ENCODE measurements at regions not wholly inside any gene's neighbourhood (a gene's known extent, or its start where the extent isn't known, plus 50 kb on each side); places are given as distances from the start of the nearest gene placed in this dataset.

- H3K4me3 ChIP-seq (replicated peaks in 1 of 4; ENCODE audit: control extremely low read depth in 1 of 4, insufficient read depth in 1 of 4, low read depth in 3 of 4, low read length in 4 of 4), result no peak overlapping the region
- no peaks in the 10 kb centered on the region for H3K9me3 ChIP-seq (ENCODE audit: control insufficient read depth, insufficient read depth, low read depth, low read length)
- no peak for TF ChIP-seq EZH2 (IDR thresholded peaks at IDR 0.05; ENCODE audit: low read length, missing control alignments)
- no peak for TF ChIP-seq CTCF (conservative IDR thresholded peaks at IDR 0.05 in 1 of 2, IDR thresholded peaks at IDR 0.05 in 1 of 2; ENCODE audit: low read depth in 1 of 2, low read length in 2 of 2)
- no peak overlapping the region for H3K4me2 ChIP-seq (ENCODE audit: extremely low read depth, insufficient read depth, low read length)
- DNase-seq (ENCODE audit: low read depth in 2 of 2), result no peak
- no peaks in the 10 kb centered on the region for H3K36me3 ChIP-seq (ENCODE audit: control insufficient read depth, insufficient read depth, low read length)
- H2AFZ ChIP-seq (ENCODE audit: low read length), result no peak overlapping the region
- no peak overlapping the region for H3K27ac ChIP-seq (ENCODE audit: insufficient read depth, low read length)
- no peaks in the 10 kb centered on the region for H3K79me2 ChIP-seq (ENCODE audit: control insufficient read depth, insufficient read depth, low read length)
- no peak overlapping the region for H3K9ac ChIP-seq (ENCODE audit: insufficient read depth, low read length)
- no peaks in the 10 kb centered on the region for H3K27me3 ChIP-seq (ENCODE audit: control insufficient read depth, insufficient read depth, low read length)
- no peaks in the 10 kb centered on the region for H3K4me1 ChIP-seq (ENCODE audit: control insufficient read depth, extremely low read depth, insufficient read depth, low read length)
- H4K20me1 ChIP-seq (ENCODE audit: control insufficient read depth, extremely low read depth, insufficient read depth, low read length), result no peaks in the 10 kb centered on the region
These were observed 547.6 kb downstream of the TBC1D32 start for GRCh38 chr6:120786682-120787081.

DNA sequence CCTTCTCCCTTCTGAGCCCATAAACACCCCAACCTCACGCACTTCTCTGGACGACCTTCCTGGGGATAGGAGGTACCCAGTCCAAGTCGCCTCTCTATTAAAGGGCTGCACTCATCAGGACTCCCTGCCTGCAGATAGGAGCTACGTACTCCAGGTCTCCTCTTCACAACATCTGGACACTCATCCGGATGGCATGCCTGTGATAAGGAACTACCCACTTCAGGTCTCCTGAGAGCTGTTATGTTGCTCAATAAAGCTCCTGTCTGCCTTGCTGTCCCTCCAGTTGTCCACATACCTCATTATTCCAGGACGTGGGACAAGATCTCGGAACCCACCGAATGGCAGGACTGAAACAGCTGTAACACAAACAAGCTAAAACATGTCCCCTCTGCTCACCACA lies 548.0 kb downstream of the TBC1D32 start:
- Histone ChIP-seq H3K4me2 (ENCODE audit: extremely low read depth, insufficient read depth, low read length) (no peak overlapping the region), H3K36me3 (ENCODE audit: control insufficient read depth, insufficient read depth, low read length) (no peaks in the 10 kb centered on the region), H3K27ac (ENCODE audit: insufficient read depth, low read length) (no peak overlapping the region), H3K4me3 (replicated peaks in 1 of 4; ENCODE audit: control extremely low read depth in 1 of 4, insufficient read depth in 1 of 4, low read depth in 3 of 4, low read length in 4 of 4) (no peak overlapping the region), H3K4me1 (ENCODE audit: control insufficient read depth, extremely low read depth, insufficient read depth, low read length) (no peaks in the 10 kb centered on the region), H3K9ac (ENCODE audit: insufficient read depth, low read length) (no peak overlapping the region), H3K79me2 (ENCODE audit: control insufficient read depth, insufficient read depth, low read length) (no peaks in the 10 kb centered on the region), H3K9me3 (ENCODE audit: control insufficient read depth, insufficient read depth, low read depth, low read length) (no peaks in the 10 kb centered on the region), H4K20me1 (ENCODE audit: control insufficient read depth, extremely low read depth, insufficient read depth, low read length) (no peaks in the 10 kb centered on the region), H2AFZ (ENCODE audit: low read length) (no peak overlapping the region), H3K27me3 (ENCODE audit: control insufficient read depth, insufficient read depth, low read length) (no peaks in the 10 kb centered on the region)
- no peak for DNase-seq (ENCODE audit: low read depth in 2 of 2)
- TF ChIP-seq EZH2 (IDR thresholded peaks at IDR 0.05; ENCODE audit: low read length, missing control alignments), result no peak
- no peak for TF ChIP-seq CTCF (conservative IDR thresholded peaks at IDR 0.05 in 1 of 2, IDR thresholded peaks at IDR 0.05 in 1 of 2; ENCODE audit: low read depth in 1 of 2, low read length in 2 of 2)

DNA sequence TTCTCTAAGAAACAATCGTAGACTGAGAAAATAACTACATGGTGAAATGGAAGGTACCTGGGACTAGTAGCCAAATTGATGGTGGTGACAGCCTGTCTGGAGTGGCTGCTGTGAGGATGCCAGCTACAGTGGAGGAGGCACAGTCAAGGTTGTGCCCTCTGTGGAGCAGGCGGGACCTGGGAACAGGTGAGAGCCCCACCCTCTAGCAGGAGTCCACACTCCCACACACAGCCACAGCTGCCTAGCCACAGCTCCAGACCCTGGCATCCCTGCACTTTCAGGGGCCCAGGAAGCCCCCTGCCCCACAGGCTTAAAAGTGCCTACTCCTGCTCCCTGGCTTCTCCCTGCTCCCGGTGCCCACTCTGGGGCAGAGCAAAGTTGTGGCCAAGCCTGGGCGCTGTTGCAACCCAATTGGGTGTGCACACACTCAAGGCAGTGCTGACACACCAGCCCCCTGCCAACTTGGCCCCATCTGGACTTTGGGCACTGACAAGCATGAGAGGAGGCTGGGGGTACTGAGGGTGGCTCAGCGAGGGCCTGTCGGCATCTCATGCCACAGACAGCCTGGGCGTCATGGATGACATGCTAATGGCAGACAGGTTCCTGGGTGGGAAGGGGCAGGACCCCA lies 548.7 kb downstream of the TBC1D32 start:
- no peak overlapping the region for H3K27ac ChIP-seq (ENCODE audit: insufficient read depth, low read length)
- H2AFZ ChIP-seq (ENCODE audit: low read length), result no peak overlapping the region
- no peak overlapping the region for H3K9ac ChIP-seq (ENCODE audit: insufficient read depth, low read length)
- TF ChIP-seq CTCF (conservative IDR thresholded peaks at IDR 0.05 in 1 of 2, IDR thresholded peaks at IDR 0.05 in 1 of 2; ENCODE audit: low read depth in 1 of 2, low read length in 2 of 2) (no peak), EZH2 (IDR thresholded peaks at IDR 0.05; ENCODE audit: low read length, missing control alignments) (no peak)
- no peaks in the 10 kb centered on the region for H3K27me3 ChIP-seq (ENCODE audit: control insufficient read depth, insufficient read depth, low read length)
- H3K4me1 ChIP-seq (ENCODE audit: control insufficient read depth, extremely low read depth, insufficient read depth, low read length), result no peaks in the 10 kb centered on the region
- H3K79me2 ChIP-seq (ENCODE audit: control insufficient read depth, insufficient read depth, low read length), result no peaks in the 10 kb centered on the region
- H3K4me3 ChIP-seq (replicated peaks in 1 of 4; ENCODE audit: control extremely low read depth in 1 of 4, insufficient read depth in 1 of 4, low read depth in 3 of 4, low read length in 4 of 4), result no peak overlapping the region
- H3K36me3 ChIP-seq (ENCODE audit: control insufficient read depth, insufficient read depth, low read length), result no peaks in the 10 kb centered on the region
- DNase-seq (ENCODE audit: low read depth in 2 of 2), result no peak
- no peaks in the 10 kb centered on the region for H3K9me3 ChIP-seq (ENCODE audit: control insufficient read depth, insufficient read depth, low read depth, low read length)
- no peak overlapping the region for H3K4me2 ChIP-seq (ENCODE audit: extremely low read depth, insufficient read depth, low read length)
- H4K20me1 ChIP-seq (ENCODE audit: control insufficient read depth, extremely low read depth, insufficient read depth, low read length), result no peaks in the 10 kb centered on the region
